ENCODE measurements at regions not wholly inside any gene's neighbourhood (a gene's known extent, or its start where the extent isn't known, plus 50 kb on each side); places are given as distances from the start of the nearest gene placed in this dataset.

DNA sequence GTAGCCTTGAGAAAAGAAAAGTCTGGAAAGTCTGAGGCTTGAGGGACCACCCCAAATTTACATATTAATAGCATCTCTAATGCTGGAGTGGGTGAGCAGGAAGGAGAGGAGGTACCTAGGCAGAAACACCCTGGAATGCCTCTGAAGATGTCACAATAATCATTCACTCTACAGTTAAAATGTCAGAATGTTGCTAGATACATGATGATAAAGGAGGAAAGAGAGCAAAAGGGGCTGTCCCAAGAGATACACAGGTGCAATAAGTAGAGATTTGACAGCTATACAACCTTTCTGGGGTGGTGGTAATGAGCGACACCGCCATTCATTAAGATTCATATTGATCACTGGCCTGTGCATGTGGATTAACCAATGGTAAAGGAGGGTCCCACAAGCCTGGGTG lies 540.5 kb upstream of the FBXO33 start:
- no peak overlapping the region for H3K27ac ChIP-seq
- TF ChIP-seq CTCF (IDR thresholded peaks at IDR 0.05): no peak
- no peak for TF ChIP-seq ZFX (IDR thresholded peaks at IDR 0.05; ENCODE audit: borderline replicate concordance)

- TF ChIP-seq CTCF (IDR thresholded peaks at IDR 0.05) (no peak), ZFX (IDR thresholded peaks at IDR 0.05; ENCODE audit: borderline replicate concordance) (no peak)
- H3K27ac ChIP-seq: no peak overlapping the region
Measured at GRCh38 chr14:39967885-39968284, 535.7 kb upstream of the FBXO33 start.

- TF ChIP-seq CTCF (IDR thresholded peaks at IDR 0.05): no peak
- TF ChIP-seq ZFX (IDR thresholded peaks at IDR 0.05; ENCODE audit: borderline replicate concordance): no peak
- no peak overlapping the region for H3K27ac ChIP-seq
Measured at GRCh38 chr14:39957987-39958386, 525.8 kb upstream of the FBXO33 start.

DNA sequence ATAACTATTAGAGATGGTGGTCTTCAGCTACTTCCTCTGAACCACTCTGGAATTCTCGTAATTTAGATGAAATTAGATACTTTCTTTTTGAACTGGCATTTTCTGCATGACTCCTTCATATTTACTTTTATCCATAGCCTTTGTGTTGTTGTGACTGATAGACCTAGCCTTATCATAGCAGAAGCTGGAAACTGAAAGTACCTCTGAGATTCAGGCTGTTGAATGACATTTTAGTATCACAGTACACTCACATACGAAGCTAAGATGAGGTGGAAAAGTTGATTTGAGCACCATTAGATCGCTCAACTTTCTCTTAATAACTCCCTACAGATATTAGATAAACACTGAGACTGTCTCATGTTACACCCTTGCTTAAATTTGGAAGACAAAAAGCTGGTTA lies 525.1 kb upstream of the FBXO33 start:
- no peak for TF ChIP-seq ZFX (IDR thresholded peaks at IDR 0.05; ENCODE audit: borderline replicate concordance)
- no peak for TF ChIP-seq CTCF (IDR thresholded peaks at IDR 0.05)
- H3K27ac ChIP-seq: no peak overlapping the region

DNA sequence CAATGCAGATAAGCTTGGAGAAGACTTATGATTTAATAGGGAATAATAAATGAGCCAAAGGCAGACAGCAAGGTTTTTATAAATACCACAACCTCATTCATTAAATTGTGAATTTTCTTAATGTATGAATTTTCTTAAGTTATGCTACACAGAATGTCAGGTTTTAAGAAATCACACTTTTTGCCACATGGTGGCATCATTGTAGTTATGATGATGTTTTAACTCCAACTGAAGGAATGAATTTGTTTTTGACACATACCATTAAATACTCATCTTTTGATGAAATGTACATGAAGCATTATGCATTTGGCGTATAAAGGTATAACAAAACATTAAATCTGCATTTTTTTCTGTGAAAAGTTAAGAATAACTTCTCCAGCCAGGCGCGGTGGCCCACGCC lies 524.1 kb upstream of the FBXO33 start:
- no peak overlapping the region for H3K27ac ChIP-seq
- TF ChIP-seq CTCF (IDR thresholded peaks at IDR 0.05) (peak; percentile 46), ZFX (IDR thresholded peaks at IDR 0.05; ENCODE audit: borderline replicate concordance) (no peak)

DNA sequence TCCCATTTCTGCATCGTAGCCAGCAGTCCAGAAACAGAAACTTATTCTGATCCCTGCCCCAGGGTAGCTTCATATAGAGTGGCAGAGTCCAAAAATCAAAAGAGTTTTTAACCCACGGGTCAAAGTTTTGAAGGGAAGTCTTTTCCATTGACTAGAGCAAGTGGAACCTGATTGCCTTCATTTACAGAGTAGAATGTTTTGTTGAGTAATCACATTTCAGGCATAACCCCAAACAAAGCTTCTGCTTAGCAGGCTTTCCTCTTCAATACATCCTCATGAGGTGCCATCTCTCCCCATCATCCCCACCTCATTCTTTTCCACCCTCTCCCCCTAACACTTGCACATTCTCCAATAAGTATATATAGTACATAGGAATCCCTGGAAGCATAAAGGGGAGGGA lies 516.0 kb upstream of the FBXO33 start:
- TF ChIP-seq CTCF (IDR thresholded peaks at IDR 0.05) (no peak), ZFX (IDR thresholded peaks at IDR 0.05; ENCODE audit: borderline replicate concordance) (no peak)
- no peak overlapping the region for H3K27ac ChIP-seq

DNA sequence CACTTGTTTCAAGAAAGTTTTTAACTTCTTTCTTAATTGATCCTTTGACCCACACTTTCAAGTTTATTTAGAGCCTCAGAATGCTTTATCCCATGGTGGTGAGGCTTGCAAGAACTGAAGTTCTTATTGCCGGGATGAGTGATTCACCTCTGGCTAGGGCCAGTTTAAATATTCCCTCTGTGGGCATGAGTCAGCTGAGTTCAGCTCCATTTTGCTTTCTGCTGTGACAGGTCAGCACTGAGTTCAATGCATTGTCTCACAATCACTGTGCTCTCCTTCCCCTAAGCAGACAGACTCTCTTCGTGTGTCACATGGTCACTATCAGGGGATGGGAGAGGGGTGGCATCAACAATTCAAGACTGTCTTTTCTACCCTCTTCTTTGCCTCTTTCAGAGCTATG lies 514.6 kb upstream of the FBXO33 start:
- H3K27ac ChIP-seq: no peak overlapping the region
- no peak for TF ChIP-seq ZFX (IDR thresholded peaks at IDR 0.05; ENCODE audit: borderline replicate concordance)
- no peak for TF ChIP-seq CTCF (IDR thresholded peaks at IDR 0.05)

All from 22Rv1 (cell line).